ENCODE measurements at regions not wholly inside any gene's neighbourhood (a gene's known extent, or its start where the extent isn't known, plus 50 kb on each side); places are given as distances from the start of the nearest gene placed in this dataset.

DNA sequence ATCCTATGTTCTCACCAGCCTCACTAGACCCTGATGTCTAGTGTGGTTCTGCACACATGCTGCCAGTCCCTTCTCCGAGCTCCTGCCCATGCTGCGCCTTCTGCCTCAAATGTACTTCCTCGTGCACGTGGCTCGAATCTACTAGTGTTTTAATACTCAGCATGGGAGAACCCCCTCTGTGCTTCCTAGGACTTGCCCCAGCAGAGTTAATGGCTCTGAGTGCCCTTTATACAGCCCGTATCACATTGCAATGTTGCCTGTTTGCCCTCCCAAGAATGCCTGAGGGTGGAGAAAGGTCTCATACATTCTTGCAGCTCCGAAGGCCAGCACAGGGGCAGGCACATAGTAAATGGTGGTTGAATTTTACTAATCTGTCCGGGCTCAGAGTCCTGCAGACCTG lies 190.8 kb upstream of the NLRP1 start:
- DNase-seq (ENCODE audit: insufficient read length) (no peak), FAIRE-seq (no peak)
- TF ChIP-seq POLR2AphosphoS5 (IDR thresholded peaks at IDR 0.05; ENCODE audit: low read depth, low read length) (no peak), POLR2A (IDR thresholded peaks at IDR 0.05; ENCODE audit: low read depth, low read length) (no peak), TAF1 (IDR thresholded peaks at IDR 0.05; ENCODE audit: borderline replicate concordance, low read depth, low read length) (no peak)

DNA sequence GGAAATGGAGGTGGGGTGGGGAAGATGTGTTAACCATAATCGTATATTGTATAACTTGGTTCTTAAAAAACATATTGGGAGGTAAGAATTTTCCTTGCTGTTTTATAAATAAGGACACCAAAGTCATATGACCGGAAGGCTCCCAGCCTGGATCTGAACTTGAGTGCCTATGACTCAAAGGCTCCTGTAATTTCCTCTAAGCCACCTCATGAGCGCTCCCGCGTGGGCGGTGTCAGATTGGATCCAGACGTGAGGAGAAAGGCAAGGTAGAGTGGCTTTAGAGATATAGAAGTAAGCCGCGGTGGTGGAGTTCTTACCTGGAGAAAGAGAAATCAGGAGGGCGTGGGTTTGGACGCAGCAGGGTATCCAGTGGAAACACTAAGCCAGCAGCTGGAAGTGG lies 196.2 kb upstream of the NLRP1 start:
- DNase-seq (ENCODE audit: insufficient read length) (no peak), FAIRE-seq (no peak)
- no peak for TF ChIP-seq TAF1 (IDR thresholded peaks at IDR 0.05; ENCODE audit: borderline replicate concordance, low read depth, low read length)
- TF ChIP-seq POLR2AphosphoS5 (IDR thresholded peaks at IDR 0.05; ENCODE audit: low read depth, low read length) = no peak
- TF ChIP-seq POLR2A (IDR thresholded peaks at IDR 0.05; ENCODE audit: low read depth, low read length) = no peak

DNA sequence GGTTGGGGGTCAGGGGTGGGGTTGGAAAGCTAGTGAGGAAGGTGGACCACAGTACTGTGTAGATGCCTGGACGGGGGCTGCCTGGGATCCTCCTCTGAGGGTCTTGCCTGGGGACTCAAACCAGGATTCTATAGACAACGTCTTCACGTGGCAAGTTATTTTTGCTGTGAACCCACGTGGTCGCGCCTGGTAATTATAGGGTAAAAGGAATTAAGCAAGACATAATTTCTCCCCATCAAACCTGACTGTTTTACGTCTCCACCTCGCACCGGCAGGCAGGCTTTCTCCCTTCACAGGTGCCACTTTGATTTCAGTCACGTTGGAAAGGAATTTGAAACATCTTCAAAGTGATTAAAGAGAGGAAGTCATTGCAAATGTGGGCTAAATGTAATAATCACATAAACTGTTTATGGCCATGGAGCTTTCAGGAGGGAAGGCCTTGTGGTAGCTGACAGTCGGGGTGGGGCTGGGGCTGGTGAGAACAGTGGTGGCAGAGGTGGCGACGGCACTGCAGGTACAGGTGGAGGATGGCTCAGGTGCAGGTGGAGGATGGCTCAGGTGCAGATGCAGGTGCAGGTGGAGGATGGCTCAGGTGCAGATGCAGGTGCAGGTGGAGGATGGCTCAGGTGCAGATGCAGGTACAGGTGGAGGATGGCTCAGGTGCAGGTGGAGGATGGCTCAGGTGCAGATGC lies 197.1 kb upstream of the NLRP1 start:
- TF ChIP-seq POLR2AphosphoS5 (IDR thresholded peaks at IDR 0.05; ENCODE audit: low read depth, low read length) (no peak), TAF1 (IDR thresholded peaks at IDR 0.05; ENCODE audit: borderline replicate concordance, low read depth, low read length) (no peak), POLR2A (IDR thresholded peaks at IDR 0.05; ENCODE audit: low read depth, low read length) (no peak)
- DNase-seq (ENCODE audit: insufficient read length) = no peak
- FAIRE-seq = no peak

DNA sequence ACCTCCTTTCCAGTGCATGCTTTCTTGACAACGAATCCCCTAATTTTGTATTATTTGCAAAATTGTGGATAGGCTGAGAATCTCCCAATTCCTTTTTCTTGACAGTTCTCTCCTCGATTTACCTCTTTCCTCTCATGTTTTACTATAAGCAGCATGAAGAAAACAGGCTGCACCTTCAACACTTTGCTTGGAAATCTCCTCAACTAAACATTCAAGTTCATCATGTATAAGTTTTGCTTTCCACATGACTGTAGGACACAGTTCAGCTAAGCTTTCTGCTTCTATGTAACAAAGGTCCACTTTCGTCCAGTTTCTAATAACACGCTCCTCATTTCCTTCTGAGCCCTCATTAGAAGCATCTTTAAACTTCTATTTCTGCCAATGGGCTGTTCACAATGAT lies 199.0 kb upstream of the NLRP1 start:
- TF ChIP-seq POLR2AphosphoS5 (IDR thresholded peaks at IDR 0.05; ENCODE audit: low read depth, low read length) (no peak), TAF1 (IDR thresholded peaks at IDR 0.05; ENCODE audit: borderline replicate concordance, low read depth, low read length) (no peak), POLR2A (IDR thresholded peaks at IDR 0.05; ENCODE audit: low read depth, low read length) (no peak)
- no peak for FAIRE-seq
- DNase-seq (ENCODE audit: insufficient read length) = no peak

DNA sequence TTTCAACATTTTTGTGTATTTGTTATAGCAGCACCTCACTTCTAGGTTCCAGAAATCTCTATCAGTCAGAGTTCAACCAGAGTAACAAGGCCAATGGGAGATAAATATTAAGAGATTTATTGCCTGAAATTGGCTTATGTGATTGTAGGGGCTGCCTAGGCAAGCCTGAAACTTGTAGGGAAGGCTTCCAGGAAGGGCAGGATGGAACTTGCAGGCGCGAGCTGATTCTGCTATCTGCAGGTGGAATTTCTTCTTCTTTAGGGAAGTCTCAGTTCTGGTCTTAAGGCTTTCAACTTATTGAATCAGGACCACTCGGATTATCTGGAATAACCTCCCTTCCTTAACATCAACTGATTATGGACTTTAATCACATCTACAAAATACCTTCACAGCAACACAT lies 199.5 kb upstream of the NLRP1 start:
- no peak for TF ChIP-seq TAF1 (IDR thresholded peaks at IDR 0.05; ENCODE audit: borderline replicate concordance, low read depth, low read length)
- FAIRE-seq (no peak), DNase-seq (ENCODE audit: insufficient read length) (no peak)

DNA sequence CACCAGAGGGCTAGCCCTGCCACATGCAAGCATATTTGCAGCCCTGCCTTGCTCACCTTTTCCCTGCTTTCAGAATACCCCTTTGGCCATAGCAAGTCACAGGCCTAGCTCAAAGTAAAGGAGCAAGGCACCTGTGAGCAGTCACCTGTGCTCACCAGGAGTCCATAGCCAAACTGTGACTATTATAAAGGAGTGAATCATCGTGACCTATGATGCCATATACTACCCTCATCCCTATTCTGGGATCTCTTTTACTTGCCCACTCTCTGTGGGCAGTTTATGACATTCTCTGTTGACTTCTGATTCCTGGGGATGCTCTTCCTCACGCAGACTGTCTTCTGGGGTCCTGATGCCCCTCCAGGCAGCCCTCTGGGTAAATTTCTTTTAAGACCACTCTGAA lies 200.5 kb upstream of the NLRP1 start:
- TF ChIP-seq POLR2A (IDR thresholded peaks at IDR 0.05; ENCODE audit: low read depth, low read length) (no peak), TAF1 (IDR thresholded peaks at IDR 0.05; ENCODE audit: borderline replicate concordance, low read depth, low read length) (no peak), POLR2AphosphoS5 (IDR thresholded peaks at IDR 0.05; ENCODE audit: low read depth, low read length) (no peak)
- DNase-seq (ENCODE audit: insufficient read length) (no peak), FAIRE-seq (no peak)

DNA sequence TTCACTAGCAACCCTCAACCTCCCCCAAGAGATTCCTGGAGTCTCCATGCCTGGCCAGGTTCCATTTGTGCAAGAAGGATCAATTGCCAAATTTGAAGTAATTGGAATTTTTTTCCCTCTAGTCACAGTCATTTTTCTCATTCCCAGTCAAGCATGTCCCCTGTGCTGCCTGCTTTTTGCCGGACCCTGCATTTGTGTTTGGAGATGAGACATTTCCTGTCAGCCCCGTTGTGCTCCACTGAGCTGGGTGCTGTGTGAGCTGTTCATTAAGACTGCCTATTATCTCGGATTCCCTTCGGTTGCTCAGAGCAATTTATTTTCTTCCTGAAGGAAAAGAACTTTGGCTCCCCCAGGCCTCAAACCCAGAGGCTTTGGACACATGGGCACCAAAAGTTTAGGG lies 201.0 kb upstream of the NLRP1 start:
- no peak for TF ChIP-seq POLR2AphosphoS5 (IDR thresholded peaks at IDR 0.05; ENCODE audit: low read depth, low read length)
- TF ChIP-seq POLR2A (IDR thresholded peaks at IDR 0.05; ENCODE audit: low read depth, low read length) = no peak
- TF ChIP-seq TAF1 (IDR thresholded peaks at IDR 0.05; ENCODE audit: borderline replicate concordance, low read depth, low read length) = no peak
- DNase-seq (ENCODE audit: insufficient read length) = no peak
- peak; percentile 46 for FAIRE-seq

DNA sequence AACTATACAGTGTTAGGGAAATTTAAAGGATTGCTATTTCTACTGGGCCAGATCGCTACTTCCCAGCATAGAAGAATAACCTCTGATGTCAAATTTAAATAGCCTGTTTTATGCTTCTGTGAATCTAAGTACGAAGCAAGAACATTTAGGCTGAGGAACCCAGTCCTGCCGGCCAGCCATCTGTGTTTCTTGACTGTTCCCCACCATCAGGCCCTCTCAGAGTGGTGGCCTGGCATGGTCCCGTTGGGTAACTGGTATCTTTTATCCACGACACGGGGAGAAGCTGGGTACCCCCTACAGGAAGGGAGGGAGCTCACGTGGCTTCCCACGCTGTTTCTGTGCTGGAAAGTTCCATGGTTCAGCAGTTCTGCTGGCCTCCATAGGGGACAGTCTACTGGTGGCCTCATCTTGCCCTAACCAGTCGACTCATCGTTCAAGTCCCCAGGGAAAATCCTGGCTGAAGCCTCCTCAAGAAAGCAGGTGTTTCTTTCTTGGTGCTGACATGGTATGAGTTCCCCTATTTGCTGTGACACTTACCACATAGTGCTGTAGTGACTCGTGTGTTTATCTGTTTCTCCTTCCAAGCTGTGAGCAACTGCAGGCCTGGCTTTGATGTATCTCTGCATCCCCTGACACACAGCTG lies 201.7 kb upstream of the NLRP1 start:
- no peak for DNase-seq (ENCODE audit: insufficient read length)
- FAIRE-seq = peak; percentile 79
- TF ChIP-seq TAF1 (IDR thresholded peaks at IDR 0.05; ENCODE audit: borderline replicate concordance, low read depth, low read length) (no peak), POLR2A (IDR thresholded peaks at IDR 0.05; ENCODE audit: low read depth, low read length) (no peak), POLR2AphosphoS5 (IDR thresholded peaks at IDR 0.05; ENCODE audit: low read depth, low read length) (no peak)

DNA sequence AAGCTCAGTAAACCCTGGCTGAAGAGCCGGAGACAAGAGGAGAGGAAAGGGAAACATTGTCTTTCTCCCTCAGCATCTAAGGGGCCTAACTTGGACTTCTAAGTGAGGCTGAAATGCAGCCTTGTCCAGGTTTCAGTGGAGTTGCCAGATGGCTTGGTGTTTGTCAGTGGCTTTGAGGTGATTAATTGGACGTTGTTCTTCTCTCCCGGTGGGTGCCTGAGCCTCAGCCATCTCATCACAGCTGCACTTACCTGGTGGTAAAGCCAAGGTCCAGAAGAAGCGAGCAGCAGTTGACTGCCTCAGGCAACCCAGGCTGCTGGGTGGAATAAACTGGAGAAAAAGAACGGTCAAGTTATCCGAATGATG lies 202.2 kb upstream of the NLRP1 start:
- no peak for DNase-seq (ENCODE audit: insufficient read length)
- FAIRE-seq = no peak
- TF ChIP-seq POLR2A (IDR thresholded peaks at IDR 0.05; ENCODE audit: low read depth, low read length) (no peak), POLR2AphosphoS5 (IDR thresholded peaks at IDR 0.05; ENCODE audit: low read depth, low read length) (no peak), TAF1 (IDR thresholded peaks at IDR 0.05; ENCODE audit: borderline replicate concordance, low read depth, low read length) (no peak)

DNA sequence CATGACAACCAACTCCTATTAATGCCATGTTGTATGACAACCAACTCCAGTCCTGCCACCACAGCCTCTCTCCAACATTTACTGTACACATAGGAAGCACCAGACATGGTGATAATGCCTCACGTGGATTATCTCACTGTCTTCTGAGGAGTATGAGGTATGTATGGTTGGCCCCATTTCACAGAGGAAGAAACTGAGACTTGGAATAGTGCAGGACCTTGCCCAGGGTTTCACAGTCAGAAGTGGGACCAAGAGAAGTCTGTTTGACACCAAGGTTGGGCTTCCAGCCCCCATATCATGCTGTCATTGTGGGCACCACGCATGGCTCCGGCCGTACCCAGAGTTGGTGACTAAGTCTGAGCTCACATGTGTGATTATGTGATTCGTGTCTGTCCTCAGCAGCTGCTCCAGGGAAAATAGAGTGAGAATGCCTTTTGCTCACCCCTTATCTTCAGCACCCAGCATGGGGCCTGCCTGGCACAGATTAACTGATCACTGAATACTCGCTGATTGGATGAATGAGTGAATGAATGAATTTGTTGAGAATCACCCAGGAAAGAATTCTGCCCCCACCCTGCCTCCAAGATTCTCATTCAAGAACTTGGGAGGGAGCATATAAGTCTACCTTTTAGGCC lies 204.1 kb upstream of the NLRP1 start:
- FAIRE-seq (no peak), DNase-seq (ENCODE audit: insufficient read length) (no peak)
- TF ChIP-seq POLR2A (IDR thresholded peaks at IDR 0.05; ENCODE audit: low read depth, low read length) (no peak), TAF1 (IDR thresholded peaks at IDR 0.05; ENCODE audit: borderline replicate concordance, low read depth, low read length) (no peak), POLR2AphosphoS5 (IDR thresholded peaks at IDR 0.05; ENCODE audit: low read depth, low read length) (no peak)

DNA sequence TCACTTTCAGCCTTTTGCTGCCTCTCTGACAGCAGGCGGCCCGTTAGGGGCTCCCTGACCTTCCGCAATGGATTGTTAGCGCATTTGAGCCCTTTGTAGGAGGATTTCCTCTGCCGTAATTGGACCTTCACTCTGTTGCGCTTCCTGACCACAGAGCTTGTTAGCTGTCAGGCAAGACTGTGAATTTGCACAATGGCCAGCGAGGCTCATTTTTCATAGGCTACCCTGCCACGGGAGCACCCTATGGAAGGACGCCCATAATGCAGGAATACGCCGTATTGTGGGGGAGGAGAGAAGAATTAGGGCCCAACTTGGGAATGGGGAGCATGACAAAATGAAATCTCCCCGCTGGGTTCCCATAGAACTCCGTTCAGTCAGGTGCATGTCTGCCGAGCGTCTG lies 205.2 kb upstream of the NLRP1 start:
- no peak for TF ChIP-seq POLR2A (IDR thresholded peaks at IDR 0.05; ENCODE audit: low read depth, low read length)
- no peak for TF ChIP-seq TAF1 (IDR thresholded peaks at IDR 0.05; ENCODE audit: borderline replicate concordance, low read depth, low read length)
- TF ChIP-seq POLR2AphosphoS5 (IDR thresholded peaks at IDR 0.05; ENCODE audit: low read depth, low read length) = no peak
- FAIRE-seq = no peak

DNA sequence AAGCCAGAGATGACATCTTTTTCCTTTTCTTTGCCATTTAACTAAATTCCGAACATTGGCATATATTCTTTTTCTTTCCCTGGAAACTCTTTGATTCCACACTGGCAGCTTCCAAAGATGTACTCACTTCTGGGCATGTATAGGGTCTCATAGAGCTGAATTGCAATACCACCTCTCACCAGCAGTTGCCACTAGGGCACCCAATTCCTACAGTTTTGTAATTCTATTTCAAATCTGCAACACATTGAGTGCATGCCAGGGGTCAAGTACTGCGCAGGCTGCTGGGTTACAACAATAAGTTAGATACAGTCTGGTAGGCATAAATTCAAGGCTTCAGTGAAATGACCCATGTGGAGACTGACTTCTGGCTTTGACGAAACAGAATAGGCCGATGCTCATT lies 208.8 kb upstream of the NLRP1 start:
- FAIRE-seq = no peak
- TF ChIP-seq POLR2AphosphoS5 (IDR thresholded peaks at IDR 0.05; ENCODE audit: low read depth, low read length) (no peak), POLR2A (IDR thresholded peaks at IDR 0.05; ENCODE audit: low read depth, low read length) (no peak), TAF1 (IDR thresholded peaks at IDR 0.05; ENCODE audit: borderline replicate concordance, low read depth, low read length) (no peak)
- no peak for DNase-seq (ENCODE audit: insufficient read length)

More for the DNA sequence above, 205.2 kb upstream of the NLRP1 start:
- DNase-seq (ENCODE audit: insufficient read length) = no peak

All from GM12892 (cell line).